ENCODE measurements at regions not wholly inside any gene's neighbourhood (a gene's known extent, or its start where the extent isn't known, plus 50 kb on each side); places are given as distances from the start of the nearest gene placed in this dataset.

- DNase-seq, result no peak
These were observed 118.9 kb downstream of the TOMM20 start for GRCh38 chr1:235009561-235010306.

GRCh38 chr1:235009074-235009473 is 119.6 kb downstream of the TOMM20 start:
- no peak for DNase-seq

GRCh38 chr1:235008239-235008638 is 120.4 kb downstream of the TOMM20 start:
- no peak for DNase-seq

- DNase-seq, result no peak
These were observed 121.8 kb downstream of the TOMM20 start for GRCh38 chr1:235006816-235007215.

GRCh38 chr1:235006132-235006721 is 122.4 kb downstream of the TOMM20 start:
- no peak for DNase-seq

- DNase-seq, result no peak
These were observed 123.7 kb downstream of the TOMM20 start for GRCh38 chr1:235004840-235005391.

- DNase-seq, result no peak
These were observed 124.4 kb downstream of the TOMM20 start for GRCh38 chr1:235004276-235004675.

GRCh38 chr1:235002706-235003300 is 125.8 kb downstream of the TOMM20 start:
- no peak for DNase-seq

GRCh38 chr1:234999513-234999940 is 129.1 kb downstream of the TOMM20 start:
- no peak for DNase-seq

GRCh38 chr1:234997896-234998741 is 130.5 kb downstream of the TOMM20 start:
- no peak for DNase-seq

GRCh38 chr1:234997201-234997895 is 131.3 kb downstream of the TOMM20 start:
- DNase-seq, result peak; percentile 57

GRCh38 chr1:234996245-234996757 is 132.3 kb downstream of the TOMM20 start:
- DNase-seq, result no peak

- no peak for DNase-seq
These were observed 134.0 kb downstream of the TOMM20 start for GRCh38 chr1:234994436-234995295.

- no peak for DNase-seq
These were observed 136.6 kb downstream of the TOMM20 start for GRCh38 chr1:234992065-234992464.

- no peak for DNase-seq
These were observed 137.5 kb downstream of the TOMM20 start for GRCh38 chr1:234990874-234991801.

GRCh38 chr1:234990328-234990675 is 138.3 kb downstream of the TOMM20 start:
- no peak for DNase-seq

- no peak for DNase-seq
These were observed 138.9 kb downstream of the TOMM20 start for GRCh38 chr1:234989479-234990327.

GRCh38 chr1:234989019-234989418 is 139.6 kb downstream of the TOMM20 start:
- DNase-seq, result no peak

- no peak for DNase-seq
These were observed 140.1 kb downstream of the TOMM20 start for GRCh38 chr1:234988536-234988935.

Measured in NCI-H510A treated with DMSO at 0.1 percent for 48 hours (cell line).